Inferior parietal cortex (tissue), 1 donor: ENCODE measurements at regions not wholly inside any gene's neighbourhood (a gene's known extent, or its start where the extent isn't known, plus 50 kb on each side); places are given as distances from the start of the nearest gene placed in this dataset.

Experiments used
- DNase-seq: peaks from one replicate; pipeline ENCODE4 v3.0.0-alpha.2; 2016; ENCODE audit errors: extremely low spot score

- DNase-seq = no peak
Observed at GRCh38 chr7:46143949-46144917, 223.2 kb upstream of the IGFBP3 start.

GRCh38 chr7:46143421-46143820, 222.3 kb upstream of the IGFBP3 start:
- DNase-seq = no peak

GRCh38 chr7:46139079-46139478, 218.0 kb upstream of the IGFBP3 start:
- no peak for DNase-seq

GRCh38 chr7:46137725-46138124, 216.7 kb upstream of the IGFBP3 start:
- DNase-seq = no peak

GRCh38 chr7:46135557-46135956, 214.5 kb upstream of the IGFBP3 start:
- no peak for DNase-seq

- no peak for DNase-seq
Observed at GRCh38 chr7:46134795-46135194, 213.7 kb upstream of the IGFBP3 start.

- DNase-seq = no peak
Observed at GRCh38 chr7:46134385-46134784, 213.3 kb upstream of the IGFBP3 start.

- no peak for DNase-seq
Observed at GRCh38 chr7:46133751-46134150, 212.7 kb upstream of the IGFBP3 start.

- no peak for DNase-seq
Observed at GRCh38 chr7:46133072-46133471, 212.0 kb upstream of the IGFBP3 start.

GRCh38 chr7:46131916-46132795, 211.1 kb upstream of the IGFBP3 start:
- DNase-seq = no peak

- no peak for DNase-seq
Observed at GRCh38 chr7:46129831-46130230, 208.8 kb upstream of the IGFBP3 start.

- DNase-seq = no peak
Observed at GRCh38 chr7:46127814-46128213, 206.7 kb upstream of the IGFBP3 start.

GRCh38 chr7:46126675-46127300, 205.7 kb upstream of the IGFBP3 start:
- DNase-seq = no peak

GRCh38 chr7:46123756-46124343, 202.8 kb upstream of the IGFBP3 start:
- DNase-seq = no peak

GRCh38 chr7:46115410-46115809, 194.3 kb upstream of the IGFBP3 start:
- DNase-seq = no peak

- peak; percentile 36 for DNase-seq
Observed at GRCh38 chr7:46109437-46109836, 188.4 kb upstream of the IGFBP3 start.

GRCh38 chr7:46108272-46108671, 187.2 kb upstream of the IGFBP3 start:
- DNase-seq = no peak

- no peak for DNase-seq
Observed at GRCh38 chr7:46107610-46108217, 186.6 kb upstream of the IGFBP3 start.

GRCh38 chr7:46100521-46100920, 179.4 kb upstream of the IGFBP3 start:
- DNase-seq = no peak

- DNase-seq = no peak
Observed at GRCh38 chr7:46099076-46099475, 178.0 kb upstream of the IGFBP3 start.

- no peak for DNase-seq
Observed at GRCh38 chr7:46091071-46091470, 170.0 kb upstream of the IGFBP3 start.
